GM12878 (cell line): ENCODE measurements at regions not wholly inside any gene's neighbourhood (a gene's known extent, or its start where the extent isn't known, plus 50 kb on each side); places are given as distances from the start of the nearest gene placed in this dataset.

Source experiments
- ATAC-seq: fragments of 200-7000 bp; cut with Tn5 transposase; 3 replicates; pipeline ENCODE4 v1.9.1; 2020; ENCODE audit warnings: mild to moderate bottlenecking, moderate library complexity
- BruUV-seq: library from RNA; stranded (reverse); fragments of 400-500 nt; replicated peaks from 2 replicates; lab custom pipeline; 2021; lab: Mats Ljungman, UMichigan
- CTCF ChIA-PET: fragments of 300-600 bp; sonication (Branson Sonifier 250); formaldehyde crosslinking; extraction: SDS; loops from one replicate; lab custom pipeline; 2021; ENCODE audit warnings: inconsistent platforms; lab: Yijun Ruan, JAX
- POLR2A ChIA-PET: fragments of 350-600 bp; formaldehyde crosslinking; extraction: SDS; loops from one replicate; lab custom pipeline; 2021; ENCODE audit warnings: inconsistent platforms; lab: Charles Lee
- RAD21 ChIA-PET: fragments of 300-600 bp; sonication (Branson Sonifier 250); formaldehyde crosslinking; loops from one replicate; lab custom pipeline; 2023; ENCODE audit warnings: antibody characterized with exemption; ENCODE audit not compliant: unreplicated experiment; lab: Charles Lee
- SMC1A ChIA-PET: fragments of 300-600 bp; sonication (Branson Sonifier 250); formaldehyde crosslinking; loops from one replicate; lab custom pipeline; 2023; ENCODE audit not compliant: unreplicated experiment, uncharacterized antibody; lab: Charles Lee
- DNase-seq: peaks from one replicate; pipeline ENCODE4 v3.0.0-alpha.2; 2011; ENCODE audit warnings: low read depth, low spot score
- FAIRE-seq: peaks from 3 replicates; lab custom pipeline; 2011; peaks lifted over from hg19 to GRCh38; lab: Jason Lieb, UNC
- H2AFZ ChIP-seq: 2 replicates; pipeline ENCODE4 v1.6.0; 2011; ENCODE audit warnings: low read depth, low read length, control low read depth; ENCODE audit not compliant: control insufficient read depth
- H3K27ac ChIP-seq: 2 replicates; pipeline ENCODE4 v1.5.1; 2011; ENCODE audit warnings: control low read depth; ENCODE audit not compliant: control insufficient read depth, insufficient read depth
- H3K27me3 ChIP-seq, 2 experiments: replicated peaks in 1 of 2; 2 replicates each; pipeline versions ENCODE4 v1.6.0 to v1.6.1; 2011; ENCODE audit warnings: low read length in 1 of 2; ENCODE audit not compliant: control insufficient read depth in 2 of 2, insufficient read depth in 2 of 2
- H3K36me3 ChIP-seq, 2 experiments: 2 replicates each; pipeline ENCODE4 v1.5.1; 2011; ENCODE audit warnings: low read length in 1 of 2; ENCODE audit not compliant: control insufficient read depth in 2 of 2, insufficient read depth in 2 of 2
- H3K4me1 ChIP-seq: 2 replicates; pipeline ENCODE4 v1.6.1; 2011; ENCODE audit warnings: mild to moderate bottlenecking, low read length, moderate library complexity, mixed read lengths; ENCODE audit not compliant: control insufficient read depth, insufficient read depth
- H3K4me2 ChIP-seq: 2 replicates; pipeline ENCODE4 v1.6.0; 2011; ENCODE audit warnings: control low read depth; ENCODE audit not compliant: control insufficient read depth, insufficient read depth
- H3K4me3 ChIP-seq: fragments of 200-600 bp; sonication (generic); 2 replicates; pipeline ENCODE4 v1.5.1; 2016
- H3K79me2 ChIP-seq: 2 replicates; pipeline ENCODE4 v1.6.0; 2011; ENCODE audit warnings: low read length; ENCODE audit not compliant: control insufficient read depth, insufficient read depth
- H3K9ac ChIP-seq: 2 replicates; pipeline ENCODE4 v1.8.0; 2011; ENCODE audit warnings: low read length, control low read depth, mixed read lengths; ENCODE audit not compliant: control insufficient read depth, insufficient read depth
- H3K9me3 ChIP-seq: replicated peaks from 3 replicates; pipeline ENCODE4 v1.5.1; 2011; ENCODE audit warnings: mild to moderate bottlenecking, low read length; ENCODE audit not compliant: control insufficient read depth, insufficient read depth
- H4K20me1 ChIP-seq: 2 replicates; pipeline ENCODE4 v1.6.0; 2011; ENCODE audit not compliant: control insufficient read depth, insufficient read depth
- ASH2L ChIP-seq: fragments of 300-600, 200-600 bp; sonication (generic); IDR thresholded peaks from 2 replicates; pipeline ENCODE4 v1.6.1; 2017; ENCODE audit warnings: low read depth, mild to moderate bottlenecking, borderline replicate concordance
- ATF2 ChIP-seq: IDR thresholded peaks from 2 replicates; pipeline ENCODE4 v1.6.1; 2012; ENCODE audit warnings: low read length, inconsistent platforms
- BCL3 ChIP-seq: IDR thresholded peaks from 2 replicates; pipeline ENCODE4 v1.6.1; 2011; ENCODE audit warnings: borderline replicate concordance, low read depth, mild to moderate bottlenecking, moderate library complexity, low read length; ENCODE audit not compliant: insufficient read depth, poor library complexity, severe bottlenecking
- LARP7 ChIP-seq: fragments of 450-650 bp; IDR thresholded peaks from 2 replicates; pipeline ENCODE4 v1.6.1; 2017; ENCODE audit warnings: mild to moderate bottlenecking
- MTA3 ChIP-seq: IDR thresholded peaks from 2 replicates; pipeline ENCODE4 v1.6.1; 2012; ENCODE audit warnings: low read length, inconsistent platforms, borderline replicate concordance
- PAX8 ChIP-seq: fragments of 450-650 bp; IDR thresholded peaks from 2 replicates; pipeline ENCODE4 v1.6.1; 2017; ENCODE audit warnings: mild to moderate bottlenecking, moderate library complexity
- POU2F2 ChIP-seq: IDR thresholded peaks from 3 replicates; pipeline ENCODE4 v1.6.1; 2011; ENCODE audit warnings: low read depth, mild to moderate bottlenecking, low read length, borderline replicate concordance
- RELA ChIP-seq: fragments of 450-650 bp; IDR thresholded peaks from 2 replicates; pipeline ENCODE4 v1.8.0; 2014; ENCODE audit warnings: borderline replicate concordance; ENCODE audit not compliant: partially characterized antibody
- SMAD5 ChIP-seq: IDR thresholded peaks from 2 replicates; pipeline ENCODE4 v1.6.1; 2016; ENCODE audit warnings: antibody characterized with exemption, low read depth
- SMC3 ChIP-seq: IDR thresholded peaks from 2 replicates; pipeline ENCODE4 v1.6.1; 2011; ENCODE audit warnings: low read length, improper control_type of control experiment, borderline replicate concordance
- STAT3 ChIP-seq: IDR thresholded peaks from 2 replicates; pipeline ENCODE4 v1.6.1; 2011; ENCODE audit warnings: low read depth, low read length, improper control_type of control experiment
- SUZ12 ChIP-seq: fragments of 200-600 bp; sonication (generic); IDR thresholded peaks from one replicate; pipeline ENCODE4 v1.6.1; 2018; ENCODE audit warnings: antibody characterized with exemption, mild to moderate bottlenecking; ENCODE audit not compliant: unreplicated experiment
- WGBS: methylation state at CpG from one replicate; pipeline ENCODE4 v1.1.6; 2016; ENCODE audit warnings: low lambda C conversion rate; ENCODE audit not compliant: insufficient replicate concordance, insufficient coverage; ENCODE audit errors: missing lambda C conversion rate; 5-methylcytosine and 5-hydroxymethylcytosine counted together
- in situ Hi-C: fragments of 300-500 bp; cut with MboI; formaldehyde crosslinking; loops from 9 replicates; pipeline ENCODE4 v1.14.3; 2018; ENCODE audit warnings: mixed read lengths
- intact Hi-C: fragments of 100-400 bp; cut with micrococcal nuclease; formaldehyde crosslinking; loops from one replicate; pipeline ENCODE4 v1.14.2; 2022; ENCODE audit not compliant: unreplicated experiment
- TF ChIP-seq, protein P1 (sequence below): fragments of 450-650 bp; IDR thresholded peaks from 2 replicates; pipeline ENCODE4 v1.6.1; 2017; ENCODE audit warnings: mild to moderate bottlenecking, low read depth, inconsistent platforms; ENCODE audit not compliant: poor library complexity, severe bottlenecking
- TF ChIP-seq, protein P2 (sequence below): IDR thresholded peaks from 2 replicates; pipeline ENCODE4 v1.6.1; 2011; ENCODE audit warnings: mild to moderate bottlenecking, low read depth, low read length, moderate library complexity; ENCODE audit not compliant: insufficient replicate concordance

DNA sequence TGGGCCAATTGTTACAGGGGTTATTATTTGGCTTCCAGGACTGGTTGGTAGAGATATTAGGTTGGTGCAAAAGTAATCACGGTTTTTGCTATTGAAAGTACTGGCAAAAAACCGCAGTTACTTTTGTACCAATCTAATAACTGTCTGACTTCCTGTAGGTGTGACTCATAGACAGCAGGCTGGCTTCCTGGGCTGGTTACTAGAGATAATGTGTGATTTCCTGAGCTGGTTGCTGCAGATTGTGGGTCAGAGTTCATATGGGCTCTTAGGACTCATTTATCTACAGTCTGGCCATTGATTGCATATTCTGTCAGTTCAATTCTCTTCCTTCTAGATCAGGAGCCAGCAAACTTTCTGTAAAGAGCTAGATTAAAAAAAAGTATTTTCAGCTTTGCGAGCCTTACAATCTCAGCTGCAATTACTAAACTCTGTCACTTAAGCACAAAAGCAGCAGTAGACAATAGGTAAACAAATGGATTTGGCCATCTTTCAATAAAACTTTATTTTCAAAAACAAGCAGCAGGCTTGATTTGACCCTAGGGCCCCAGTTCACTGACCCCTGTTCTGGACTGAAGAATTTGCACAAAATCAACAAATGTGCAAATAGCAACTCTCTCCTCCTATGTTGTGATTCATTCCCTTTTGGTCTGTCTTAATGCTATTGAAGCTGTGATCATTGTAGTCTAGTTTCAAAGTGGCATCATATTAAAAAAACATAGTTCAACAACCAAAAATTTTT, 50.8 kb upstream of the BOD1L1 start:
- intact Hi-C loops (no loop called here), in situ Hi-C loops (no loop called here)
- Histone ChIP-seq H3K27me3 (no peaks in the 10 kb centered on the region), H3K4me1 (no peaks in the 10 kb centered on the region), H3K9me3 (no peaks in the 10 kb centered on the region; the same call in 2 of the 3 replicates), H3K79me2 (no peaks in the 10 kb centered on the region), H3K36me3 (no peaks in the 10 kb centered on the region), H3K9ac (no peak overlapping the region), H4K20me1 (no peaks in the 10 kb centered on the region), H3K27ac (no peak overlapping the region), H3K4me3 (no peak overlapping the region), H3K4me2 (no peak overlapping the region), H2AFZ (no peak overlapping the region)
- DNase-seq (no peak), FAIRE-seq (no peak), ATAC-seq (no peak)
- 48% methylated on average over 3 of the region's 3 CpGs for WGBS
- ChIA-PET CTCF (interaction anchor here (1.0 kb wide), 1 partner anchor 22 kb away, joined by 3 read pairs; no protein-coding TSS in a partner anchor), RAD21 (no interaction called here), SMC1A (interaction anchor here (0.7 to 1.1 kb wide), 2 partner anchors 9 to 19 kb away, joined by 3 read pairs; no protein-coding TSS in a partner anchor), POLR2A (no interaction called here)
- BruUV-seq = no TSS peak
- TF ChIP-seq POU2F2 (no peak), SMAD5 (no peak), LARP7 (no peak), SMC3 (no peak), ATF2 (no peak), RELA (no peak), BCL3 (no peak), SUZ12 (no peak), MTA3 (no peak), ASH2L (no peak), STAT3 (no peak), PAX8 (no peak)
- TF ChIP-seq, protein P1, sequence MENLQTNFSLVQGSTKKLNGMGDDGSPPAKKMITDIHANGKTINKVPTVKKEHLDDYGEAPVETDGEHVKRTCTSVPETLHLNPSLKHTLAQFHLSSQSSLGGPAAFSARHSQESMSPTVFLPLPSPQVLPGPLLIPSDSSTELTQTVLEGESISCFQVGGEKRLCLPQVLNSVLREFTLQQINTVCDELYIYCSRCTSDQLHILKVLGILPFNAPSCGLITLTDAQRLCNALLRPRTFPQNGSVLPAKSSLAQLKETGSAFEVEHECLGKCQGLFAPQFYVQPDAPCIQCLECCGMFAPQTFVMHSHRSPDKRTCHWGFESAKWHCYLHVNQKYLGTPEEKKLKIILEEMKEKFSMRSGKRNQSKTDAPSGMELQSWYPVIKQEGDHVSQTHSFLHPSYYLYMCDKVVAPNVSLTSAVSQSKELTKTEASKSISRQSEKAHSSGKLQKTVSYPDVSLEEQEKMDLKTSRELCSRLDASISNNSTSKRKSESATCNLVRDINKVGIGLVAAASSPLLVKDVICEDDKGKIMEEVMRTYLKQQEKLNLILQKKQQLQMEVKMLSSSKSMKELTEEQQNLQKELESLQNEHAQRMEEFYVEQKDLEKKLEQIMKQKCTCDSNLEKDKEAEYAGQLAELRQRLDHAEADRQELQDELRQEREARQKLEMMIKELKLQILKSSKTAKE = no peak
- TF ChIP-seq, protein P2, sequence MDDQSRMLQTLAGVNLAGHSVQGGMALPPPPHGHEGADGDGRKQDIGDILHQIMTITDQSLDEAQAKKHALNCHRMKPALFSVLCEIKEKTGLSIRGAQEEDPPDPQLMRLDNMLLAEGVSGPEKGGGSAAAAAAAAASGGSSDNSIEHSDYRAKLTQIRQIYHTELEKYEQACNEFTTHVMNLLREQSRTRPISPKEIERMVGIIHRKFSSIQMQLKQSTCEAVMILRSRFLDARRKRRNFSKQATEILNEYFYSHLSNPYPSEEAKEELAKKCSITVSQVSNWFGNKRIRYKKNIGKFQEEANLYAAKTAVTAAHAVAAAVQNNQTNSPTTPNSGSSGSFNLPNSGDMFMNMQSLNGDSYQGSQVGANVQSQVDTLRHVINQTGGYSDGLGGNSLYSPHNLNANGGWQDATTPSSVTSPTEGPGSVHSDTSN = no peak
